KMS-11 (cell line): ENCODE measurements at regions not wholly inside any gene's neighbourhood (a gene's known extent, or its start where the extent isn't known, plus 50 kb on each side); places are given as distances from the start of the nearest gene placed in this dataset.
"Not testable (repeated sequence)": the region's sequence is repeated elsewhere in the genome, so short reads cannot be mapped to it uniquely, and the experiment has no call there.

Experiments used
- H2AFZ ChIP-seq: fragments of 200-600 bp; sonication (generic); 2 replicates; pipeline ENCODE4 v1.6.1; 2016; ENCODE audit warnings: antibody characterized with exemption, mixed run types, low read depth
- H3K27ac ChIP-seq: fragments of 200-600 bp; sonication (generic); 2 replicates; pipeline ENCODE4 v1.6.1; 2016; ENCODE audit warnings: mild to moderate bottlenecking, mixed run types
- H3K27me3 ChIP-seq: fragments of 200-600 bp; sonication (generic); 2 replicates; pipeline ENCODE4 v1.6.1; 2017; ENCODE audit warnings: mild to moderate bottlenecking, low read depth, mixed run types, moderate library complexity; ENCODE audit not compliant: insufficient read depth
- H3K36me3 ChIP-seq: fragments of 200-600 bp; sonication (generic); 2 replicates; pipeline ENCODE4 v1.6.1; 2017; ENCODE audit warnings: mild to moderate bottlenecking, mixed run types; ENCODE audit not compliant: insufficient read depth
- H3K4me1 ChIP-seq: fragments of 200-600 bp; sonication (generic); 2 replicates; pipeline ENCODE4 v1.6.1; 2016; ENCODE audit warnings: mild to moderate bottlenecking, low read depth, mixed run types; ENCODE audit not compliant: poor library complexity, severe bottlenecking
- H3K4me2 ChIP-seq: fragments of 200-600 bp; sonication (generic); 2 replicates; pipeline ENCODE4 v1.7.0; 2016; ENCODE audit warnings: mild to moderate bottlenecking, mixed run types
- H3K4me3 ChIP-seq: fragments of 200-600 bp; sonication (generic); IDR thresholded peaks from 2 replicates; pipeline ENCODE4 v1.6.1; 2017; ENCODE audit warnings: low read depth, low read length, mixed read lengths; ENCODE audit not compliant: insufficient read depth
- H3K79me2 ChIP-seq: fragments of 200-600 bp; sonication (generic); 2 replicates; pipeline ENCODE4 v1.6.1; 2016; ENCODE audit warnings: low read depth, mixed run types; ENCODE audit not compliant: insufficient read depth
- H3K9ac ChIP-seq: fragments of 200-600 bp; sonication (generic); 2 replicates; pipeline ENCODE4 v1.6.1; 2016; ENCODE audit warnings: mild to moderate bottlenecking, mixed run types
- H4K20me1 ChIP-seq: fragments of 200-600 bp; sonication (generic); 2 replicates; pipeline ENCODE4 v1.6.1; 2016; ENCODE audit warnings: mild to moderate bottlenecking, mixed run types; ENCODE audit not compliant: insufficient read depth
- CTCF ChIP-seq: fragments of 200-600 bp; sonication (generic); conservative IDR thresholded peaks from 2 replicates; pipeline ENCODE4 v1.6.1; 2017; ENCODE audit warnings: low read depth, mild to moderate bottlenecking, antibody characterized with exemption, low read length, moderate library complexity, mixed read lengths

- H3K4me3 ChIP-seq, result no peak overlapping the region
- TF ChIP-seq CTCF, result no peak
- H3K27ac ChIP-seq, result no peak overlapping the region
- H4K20me1 ChIP-seq, result no peaks in the 10 kb centered on the region
- H3K4me2 ChIP-seq, result no peak overlapping the region
- no peak overlapping the region for H3K9ac ChIP-seq
- no peaks in the 10 kb centered on the region for H3K4me1 ChIP-seq
- no peak overlapping the region for H2AFZ ChIP-seq
- no peaks in the 10 kb centered on the region for H3K36me3 ChIP-seq
- H3K79me2 ChIP-seq, result no peaks in the 10 kb centered on the region
- H3K27me3 ChIP-seq, result no peaks in the 10 kb centered on the region
Observed at GRCh38 chr2:58475756-58476155, 234.6 kb upstream of the FANCL start.

- Histone ChIP-seq H4K20me1 (no peaks in the 10 kb centered on the region), H3K79me2 (no peaks in the 10 kb centered on the region), H3K36me3 (no peaks in the 10 kb centered on the region), H3K4me1 (no peaks in the 10 kb centered on the region), H2AFZ (no peak overlapping the region), H3K27me3 (no peaks in the 10 kb centered on the region), H3K27ac (no peak overlapping the region), H3K4me3 (no peak overlapping the region), H3K9ac (no peak overlapping the region), H3K4me2 (no peak overlapping the region)
- TF ChIP-seq CTCF, result no peak
Observed at GRCh38 chr2:58473165-58473564, 232.0 kb upstream of the FANCL start.

- H3K36me3 ChIP-seq, result no peaks in the 10 kb centered on the region
- H3K9ac ChIP-seq, result no peak overlapping the region
- H3K27ac ChIP-seq, result no peak overlapping the region
- H3K27me3 ChIP-seq, result no peaks in the 10 kb centered on the region
- no peaks in the 10 kb centered on the region for H3K4me1 ChIP-seq
- TF ChIP-seq CTCF, result no peak
- no peaks in the 10 kb centered on the region for H3K79me2 ChIP-seq
- H3K4me3 ChIP-seq, result no peak overlapping the region
- no peak overlapping the region for H3K4me2 ChIP-seq
- H4K20me1 ChIP-seq, result no peaks in the 10 kb centered on the region
- H2AFZ ChIP-seq, result no peak overlapping the region
Observed at GRCh38 chr2:58466804-58467203, 225.7 kb upstream of the FANCL start.

- not testable (repeated sequence) for H3K9ac ChIP-seq, H3K27ac ChIP-seq, H2AFZ ChIP-seq, H3K4me2 ChIP-seq, H3K4me1 ChIP-seq, H3K4me3 ChIP-seq, H3K27me3 ChIP-seq, H4K20me1 ChIP-seq, H3K79me2 ChIP-seq, H3K36me3 ChIP-seq
Observed at GRCh38 chr2:58466021-58466420, 224.9 kb upstream of the FANCL start.

GRCh38 chr2:58460670-58461069 lies 219.5 kb upstream of the FANCL start:
- H3K4me3 ChIP-seq, result no peak overlapping the region
- no peaks in the 10 kb centered on the region for H3K36me3 ChIP-seq
- H4K20me1 ChIP-seq, result no peaks in the 10 kb centered on the region
- TF ChIP-seq CTCF, result no peak
- H3K27ac ChIP-seq, result no peak overlapping the region
- H2AFZ ChIP-seq, result no peak overlapping the region
- H3K4me2 ChIP-seq, result no peak overlapping the region
- H3K79me2 ChIP-seq, result no peaks in the 10 kb centered on the region
- no peaks in the 10 kb centered on the region for H3K4me1 ChIP-seq
- no peaks in the 10 kb centered on the region for H3K27me3 ChIP-seq
- no peak overlapping the region for H3K9ac ChIP-seq
